ENCODE measurements at regions not wholly inside any gene's neighbourhood (a gene's known extent, or its start where the extent isn't known, plus 50 kb on each side); places are given as distances from the start of the nearest gene placed in this dataset.

DNA sequence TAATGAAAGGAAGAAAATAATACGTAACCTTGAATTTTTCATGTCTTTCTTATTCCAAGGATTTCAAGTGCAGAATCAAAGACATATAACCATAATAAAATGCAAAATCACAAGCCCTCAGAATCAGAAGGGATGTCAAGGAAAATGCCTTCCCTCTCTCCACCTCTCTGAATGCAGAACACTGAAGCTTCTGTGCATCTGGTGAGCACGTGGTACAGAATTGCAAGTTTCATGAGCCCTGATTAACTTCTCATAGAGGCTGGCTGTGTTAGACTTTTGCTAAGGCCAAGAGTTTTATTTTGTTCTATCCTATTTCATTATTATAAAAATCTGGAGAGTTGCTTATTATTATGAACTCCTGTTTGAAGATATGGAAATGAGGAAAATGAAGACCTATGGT, 533.7 kb upstream of the POM121L12 start:
- Histone ChIP-seq H3K79me2 (ENCODE audit: control insufficient read depth in 1 of 2, insufficient read depth in 2 of 2, low read length in 2 of 2) (no peaks in the 10 kb centered on the region), H3K4me2 (ENCODE audit: insufficient read depth in 1 of 2, low read depth in 2 of 2, low read length in 2 of 2) (no peak overlapping the region), H4K8ac (ENCODE audit: extremely low read depth, insufficient read depth, low read length) (no peak overlapping the region), H3K9me3 (ENCODE audit: insufficient read depth in 2 of 2, low read depth in 1 of 2, low read length in 1 of 2) (no peaks in the 10 kb centered on the region), H2BK20ac (ENCODE audit: low read length) (no peak overlapping the region), H3K4ac (replicated peaks; ENCODE audit: insufficient read length, low read depth, low read length) (no peak overlapping the region), H2AK5ac (ENCODE audit: low read depth, low read length) (no peak overlapping the region), H2AFZ (ENCODE audit: low read length) (no peak overlapping the region), H3K36me3 (ENCODE audit: control insufficient read depth in 2 of 4, insufficient read depth in 4 of 4, low read length in 3 of 4) (no peaks in the 10 kb centered on the region), H3K4me3 (ENCODE audit: extremely low read depth in 1 of 4, insufficient read depth in 2 of 4, low read depth in 3 of 4, low read length in 4 of 4) (no peak overlapping the region), H3K9ac (replicated peaks in 1 of 4; ENCODE audit: extremely low read depth in 1 of 4, low read depth in 3 of 4, low read length in 3 of 4) (no peak overlapping the region), H4K5ac (ENCODE audit: insufficient read length, low read depth, low read length) (no peak overlapping the region), H4K20me1 (replicated peaks in 1 of 2; ENCODE audit: control insufficient read depth in 1 of 2, insufficient read depth in 2 of 2, low read length in 2 of 2) (no peaks in the 10 kb centered on the region), H2BK15ac (ENCODE audit: low read length) (no peak overlapping the region), H3K23me2 (ENCODE audit: low read depth, low read length) (no peaks in the 10 kb centered on the region), H3K27ac (ENCODE audit: low read depth, low read length) (no peak overlapping the region), H3K4me1 (replicated peaks in 1 of 4; ENCODE audit: control insufficient read depth in 3 of 4, insufficient read depth in 4 of 4, low read length in 3 of 4) (no peaks in the 10 kb centered on the region), H2BK120ac (replicated peaks; ENCODE audit: low read depth, low read length) (no peak overlapping the region), H3K18ac (ENCODE audit: extremely low read depth, low read length) (no peak overlapping the region), H2BK5ac (ENCODE audit: low read depth, low read length) (no peak overlapping the region), H3K14ac (ENCODE audit: insufficient read length) (no peak overlapping the region), H3K56ac (replicated peaks; ENCODE audit: insufficient read length, low read depth, low read length) (no peak overlapping the region), H3K27me3 (replicated peaks in 1 of 4; ENCODE audit: control insufficient read depth in 3 of 4, extremely low read depth in 1 of 4, insufficient read depth in 3 of 4, low read length in 3 of 4) (no peaks in the 10 kb centered on the region), H4K91ac (replicated peaks; ENCODE audit: insufficient read length, low read length) (no peak overlapping the region), H3K79me1 (ENCODE audit: low read depth, low read length) (no peaks in the 10 kb centered on the region), H3K23ac (ENCODE audit: insufficient read length) (no peak overlapping the region), H2BK12ac (ENCODE audit: low read depth, low read length) (no peak overlapping the region)
- 94% methylated on average over 2 of the region's 2 CpGs; no CpG with 5 or more reads in 1 of the 2 experiments for whole genome bisulfite sequencing, 2 experiments (ENCODE audit: extremely low coverage in 1 of 2, insufficient coverage in 1 of 2, insufficient read length in 1 of 2, insufficient replicate concordance in 2 of 2, low coverage in 1 of 2, low lambda C conversion rate in 2 of 2, missing lambda C conversion rate in 1 of 2)
- POLR2A ChIA-PET (ENCODE audit: partially characterized antibody) = no interaction called here
- DNase-seq (ENCODE audit: low read depth in 1 of 2, low spot score in 2 of 2) (no peak), FAIRE-seq (no peak)
- CTCF ChIA-PET (ENCODE audit: partially characterized antibody) = interaction anchor here (0.8 kb wide), 1 partner anchor 333 kb away, joined by 3 read pairs; no protein-coding TSS in a partner anchor
- no peak for TF ChIP-seq POU5F1 (IDR thresholded peaks at IDR 0.05; ENCODE audit: low read depth, low read length)
- no peak for TF ChIP-seq GABPA (IDR thresholded peaks at IDR 0.05; ENCODE audit: borderline replicate concordance, insufficient read depth, low read length)
- TF ChIP-seq CHD1 (IDR thresholded peaks at IDR 0.05; ENCODE audit: low read depth, low read length) = no peak
- no peak for TF ChIP-seq SP2 (IDR thresholded peaks at IDR 0.05; ENCODE audit: low read length)
- no peak for TF ChIP-seq HDAC6 (IDR thresholded peaks at IDR 0.05; ENCODE audit: low read depth, low read length)
- TF ChIP-seq, protein P1, sequence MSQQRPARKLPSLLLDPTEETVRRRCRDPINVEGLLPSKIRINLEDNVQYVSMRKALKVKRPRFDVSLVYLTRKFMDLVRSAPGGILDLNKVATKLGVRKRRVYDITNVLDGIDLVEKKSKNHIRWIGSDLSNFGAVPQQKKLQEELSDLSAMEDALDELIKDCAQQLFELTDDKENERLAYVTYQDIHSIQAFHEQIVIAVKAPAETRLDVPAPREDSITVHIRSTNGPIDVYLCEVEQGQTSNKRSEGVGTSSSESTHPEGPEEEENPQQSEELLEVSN (IDR thresholded peaks at IDR 0.05) = no peak
- no peak for TF ChIP-seq EGR1 (IDR thresholded peaks at IDR 0.05; ENCODE audit: borderline replicate concordance, low read depth, low read length)
- TF ChIP-seq SRF (IDR thresholded peaks at IDR 0.05; ENCODE audit: low read depth, low read length) = no peak
- no peak for TF ChIP-seq SUZ12 (IDR thresholded peaks at IDR 0.05; ENCODE audit: low read length)

Measured in H1 (cell line).